Left ventricle myocardium inferior (tissue), 1 donor: ENCODE measurements at regions not wholly inside any gene's neighbourhood (a gene's known extent, or its start where the extent isn't known, plus 50 kb on each side); places are given as distances from the start of the nearest gene placed in this dataset.
A peak's percentile ranks its signal among the peaks of the same experiment; 100 is the strongest.

Experiments used
- DNase-seq: peaks from one replicate; pipeline ENCODE4 v3.0.0-alpha.2; 2020
- H3K27ac ChIP-seq: fragments of 200-600 bp; replicated peaks from 2 replicates; pipeline ENCODE4 v1.8.0; 2021
- H3K27me3 ChIP-seq: fragments of 200-600 bp; 2 replicates; pipeline ENCODE4 v1.8.0; 2021; ENCODE audit warnings: low read depth
- H3K36me3 ChIP-seq: fragments of 200-600 bp; 2 replicates; pipeline ENCODE4 v1.8.0; 2021
- H3K4me1 ChIP-seq: fragments of 200-600 bp; 2 replicates; pipeline ENCODE4 v1.8.0; 2021
- H3K4me3 ChIP-seq: fragments of 200-600 bp; 2 replicates; pipeline ENCODE4 v1.8.0; 2021; ENCODE audit warnings: mild to moderate bottlenecking, moderate library complexity
- H3K9me3 ChIP-seq: fragments of 200-600 bp; replicated peaks from 2 replicates; pipeline ENCODE4 v1.8.0; 2021
- CTCF ChIP-seq: fragments of 200-600 bp; IDR thresholded peaks from 2 replicates; pipeline ENCODE4 v1.8.0; 2021; ENCODE audit warnings: antibody characterized with exemption, mild to moderate bottlenecking, borderline replicate concordance
- intact Hi-C: fragments of 100-400 bp; cut with micrococcal nuclease; formaldehyde crosslinking; loops from one replicate; pipeline ENCODE4 v1.11.0; 2022
- donor health status: DM: no; HTN: yes; CAD: no; lungs with severe emphysema.

- H3K4me1 ChIP-seq = peaks cover 6% of the 10 kb centered on the region
- no peak overlapping the region for H3K27ac ChIP-seq
- intact Hi-C loops = no loop called here
- no peak for DNase-seq
- no peaks in the 10 kb centered on the region for H3K9me3 ChIP-seq
- no peak for TF ChIP-seq CTCF
- H3K36me3 ChIP-seq = no peaks in the 10 kb centered on the region
- H3K27me3 ChIP-seq = no peaks in the 10 kb centered on the region
- no peak overlapping the region for H3K4me3 ChIP-seq
Observed at GRCh38 chr3:135887220-135887619, 78.3 kb upstream of the PPP2R3A start.

DNA sequence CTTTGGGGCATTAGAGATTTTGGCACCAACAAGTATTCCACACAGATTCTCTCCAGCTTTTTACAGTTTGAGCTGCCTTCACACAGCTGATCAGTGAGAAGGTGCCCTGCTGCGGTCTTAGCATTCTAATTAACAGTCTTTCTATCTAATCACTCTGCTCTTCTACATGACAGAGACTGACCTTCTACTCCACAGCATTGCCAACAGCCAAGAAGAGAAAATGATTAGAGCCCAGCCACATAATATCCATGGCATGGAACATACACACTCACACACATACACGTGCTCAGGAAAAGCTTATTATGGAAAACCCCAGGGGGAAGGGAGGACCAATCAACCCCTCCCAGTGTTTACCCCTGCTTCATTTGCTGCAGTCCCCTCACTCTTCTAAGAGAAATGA lies 76.1 kb upstream of the PPP2R3A start:
- Histone ChIP-seq H3K4me3 (no peak overlapping the region), H3K27me3 (no peaks in the 10 kb centered on the region), H3K27ac (no peak overlapping the region), H3K4me1 (peaks cover 6% of the 10 kb centered on the region), H3K9me3 (no peaks in the 10 kb centered on the region), H3K36me3 (no peaks in the 10 kb centered on the region)
- no peak for DNase-seq
- intact Hi-C loops = no loop called here
- TF ChIP-seq CTCF = no peak

GRCh38 chr3:135891121-135891520 lies 74.4 kb upstream of the PPP2R3A start:
- no peaks in the 10 kb centered on the region for H3K36me3 ChIP-seq
- peaks cover 6% of the 10 kb centered on the region for H3K4me1 ChIP-seq
- H3K4me3 ChIP-seq = no peak overlapping the region
- no peak overlapping the region for H3K27ac ChIP-seq
- no peaks in the 10 kb centered on the region for H3K9me3 ChIP-seq
- intact Hi-C loops = loop anchor here (10.0 kb wide), 2 partner anchors 1096 to 1286 kb away; partner anchors contain the start of gene EPHB1
- DNase-seq = no peak
- TF ChIP-seq CTCF = no peak
- H3K27me3 ChIP-seq = no peaks in the 10 kb centered on the region

DNA sequence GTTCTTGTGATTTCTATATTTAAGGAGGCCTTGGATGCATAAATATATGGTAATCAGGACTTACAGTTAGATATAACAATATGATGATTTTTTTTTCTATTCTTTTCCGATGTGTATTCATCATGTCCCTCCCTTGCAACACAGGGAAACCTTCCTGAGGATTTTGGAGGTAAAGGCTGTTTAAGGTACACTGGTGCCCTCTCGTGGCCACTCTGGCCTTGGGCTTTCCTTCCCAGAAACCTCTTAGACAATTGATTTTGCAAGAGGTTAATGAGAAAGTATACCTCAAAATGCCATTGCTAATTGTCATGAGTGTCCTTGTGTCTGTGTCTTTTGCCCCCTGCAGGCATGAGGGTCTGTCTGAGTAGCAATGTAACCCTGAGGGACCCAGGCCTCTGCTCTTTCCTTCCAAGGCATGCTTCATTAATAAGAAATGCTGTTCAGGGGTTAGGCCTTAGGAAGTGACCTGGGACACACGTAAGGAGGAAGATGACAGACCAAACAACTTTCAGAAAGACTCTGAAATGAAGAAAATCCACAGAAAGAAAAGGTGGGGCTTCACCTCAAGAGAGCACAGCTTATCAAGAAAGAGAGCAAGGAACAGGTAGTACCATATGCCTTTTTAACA lies 70.3 kb upstream of the PPP2R3A start:
- Histone ChIP-seq H3K4me1 (no peaks in the 10 kb centered on the region), H3K9me3 (no peaks in the 10 kb centered on the region), H3K27me3 (no peaks in the 10 kb centered on the region), H3K36me3 (no peaks in the 10 kb centered on the region), H3K4me3 (no peak overlapping the region), H3K27ac (no peak overlapping the region)
- peak; percentile 57 for DNase-seq
- TF ChIP-seq CTCF = peak; percentile 82
- intact Hi-C loops = loop anchor here (10.0 kb wide), 2 partner anchors 1100 to 1290 kb away; partner anchors contain the start of gene EPHB1

DNA sequence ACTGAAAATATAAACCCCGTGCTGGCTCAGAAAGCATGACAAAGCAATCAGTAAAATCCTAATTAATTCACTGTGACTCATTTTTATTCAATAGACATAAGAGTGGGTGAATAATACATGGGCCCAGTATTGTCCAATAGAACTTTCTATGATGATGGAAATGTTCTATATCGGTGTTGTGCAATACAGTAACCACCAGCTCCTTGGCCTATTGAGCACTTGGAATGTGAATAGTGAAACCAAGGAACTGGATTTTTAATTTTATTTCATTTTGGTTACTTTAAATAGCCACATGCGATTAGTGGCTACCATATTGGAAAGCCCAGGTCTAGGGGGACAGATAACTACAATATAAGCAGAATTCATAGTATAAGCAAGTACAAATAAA lies 69.8 kb upstream of the PPP2R3A start:
- intact Hi-C loops = loop anchor here (10.0 kb wide), 2 partner anchors 1101 to 1291 kb away; partner anchors contain the start of gene EPHB1
- DNase-seq = no peak

More for the DNA sequence above, 69.8 kb upstream of the PPP2R3A start:
- Histone ChIP-seq H3K27ac (no peak overlapping the region), H3K4me3 (no peak overlapping the region), H3K27me3 (no peaks in the 10 kb centered on the region), H3K4me1 (no peaks in the 10 kb centered on the region), H3K9me3 (no peaks in the 10 kb centered on the region), H3K36me3 (no peaks in the 10 kb centered on the region)
- TF ChIP-seq CTCF = no peak
